ENCODE measurements at regions not wholly inside any gene's neighbourhood (a gene's known extent, or its start where the extent isn't known, plus 50 kb on each side); places are given as distances from the start of the nearest gene placed in this dataset.

GRCh38 chr9:134502809-134503211, 138.8 kb upstream of the COL5A1 start:
- DNase-seq, result peak; percentile 89 to 95 (median 89)
- peak; percentile 69 for ATAC-seq (ENCODE audit: insufficient read depth, low FRiP score)
- WGBS, 2 donors, result 60 to 68% methylated on average over 15 of the region's 15 CpGs
- peaks cover 7 to 20% (median 17%) of the 10 kb centered on the region in 3 donors for H3K27me3 ChIP-seq (ENCODE audit: control insufficient read depth in 3 of 3, insufficient read depth in 3 of 3, low read length in 2 of 3)
- H3K36me3 ChIP-seq (ENCODE audit: control insufficient read depth in 4 of 4, insufficient read depth in 4 of 4, low read length in 4 of 4), result no peaks in the 10 kb centered on the region
- no peak overlapping the region for H3K4me3 ChIP-seq
- peaks cover 0 to 27% (median 0%) of the 10 kb centered on the region in 5 donors for H3K4me1 ChIP-seq (ENCODE audit: control insufficient read depth in 5 of 5, insufficient read depth in 5 of 5, low read length in 5 of 5)
- H3K9me3 ChIP-seq (ENCODE audit: control insufficient read depth in 4 of 4, insufficient read depth in 3 of 4, low read length in 3 of 4), result no peaks in the 10 kb centered on the region
- H3K27ac ChIP-seq (ENCODE audit: low read depth in 1 of 2, low read length in 1 of 2), result peak overlapping the region in 1 of 2 donors; percentile 4
- TF ChIP-seq, protein P1, sequence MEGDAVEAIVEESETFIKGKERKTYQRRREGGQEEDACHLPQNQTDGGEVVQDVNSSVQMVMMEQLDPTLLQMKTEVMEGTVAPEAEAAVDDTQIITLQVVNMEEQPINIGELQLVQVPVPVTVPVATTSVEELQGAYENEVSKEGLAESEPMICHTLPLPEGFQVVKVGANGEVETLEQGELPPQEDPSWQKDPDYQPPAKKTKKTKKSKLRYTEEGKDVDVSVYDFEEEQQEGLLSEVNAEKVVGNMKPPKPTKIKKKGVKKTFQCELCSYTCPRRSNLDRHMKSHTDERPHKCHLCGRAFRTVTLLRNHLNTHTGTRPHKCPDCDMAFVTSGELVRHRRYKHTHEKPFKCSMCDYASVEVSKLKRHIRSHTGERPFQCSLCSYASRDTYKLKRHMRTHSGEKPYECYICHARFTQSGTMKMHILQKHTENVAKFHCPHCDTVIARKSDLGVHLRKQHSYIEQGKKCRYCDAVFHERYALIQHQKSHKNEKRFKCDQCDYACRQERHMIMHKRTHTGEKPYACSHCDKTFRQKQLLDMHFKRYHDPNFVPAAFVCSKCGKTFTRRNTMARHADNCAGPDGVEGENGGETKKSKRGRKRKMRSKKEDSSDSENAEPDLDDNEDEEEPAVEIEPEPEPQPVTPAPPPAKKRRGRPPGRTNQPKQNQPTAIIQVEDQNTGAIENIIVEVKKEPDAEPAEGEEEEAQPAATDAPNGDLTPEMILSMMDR (IDR thresholded peaks at IDR 0.05; ENCODE audit: control extremely low read depth, extremely low read depth), result no peak
- H3K9ac ChIP-seq (ENCODE audit: insufficient read depth in 1 of 2, low read length in 2 of 2), result peak overlapping the region in 1 of 2 donors; percentile 11

DNA sequence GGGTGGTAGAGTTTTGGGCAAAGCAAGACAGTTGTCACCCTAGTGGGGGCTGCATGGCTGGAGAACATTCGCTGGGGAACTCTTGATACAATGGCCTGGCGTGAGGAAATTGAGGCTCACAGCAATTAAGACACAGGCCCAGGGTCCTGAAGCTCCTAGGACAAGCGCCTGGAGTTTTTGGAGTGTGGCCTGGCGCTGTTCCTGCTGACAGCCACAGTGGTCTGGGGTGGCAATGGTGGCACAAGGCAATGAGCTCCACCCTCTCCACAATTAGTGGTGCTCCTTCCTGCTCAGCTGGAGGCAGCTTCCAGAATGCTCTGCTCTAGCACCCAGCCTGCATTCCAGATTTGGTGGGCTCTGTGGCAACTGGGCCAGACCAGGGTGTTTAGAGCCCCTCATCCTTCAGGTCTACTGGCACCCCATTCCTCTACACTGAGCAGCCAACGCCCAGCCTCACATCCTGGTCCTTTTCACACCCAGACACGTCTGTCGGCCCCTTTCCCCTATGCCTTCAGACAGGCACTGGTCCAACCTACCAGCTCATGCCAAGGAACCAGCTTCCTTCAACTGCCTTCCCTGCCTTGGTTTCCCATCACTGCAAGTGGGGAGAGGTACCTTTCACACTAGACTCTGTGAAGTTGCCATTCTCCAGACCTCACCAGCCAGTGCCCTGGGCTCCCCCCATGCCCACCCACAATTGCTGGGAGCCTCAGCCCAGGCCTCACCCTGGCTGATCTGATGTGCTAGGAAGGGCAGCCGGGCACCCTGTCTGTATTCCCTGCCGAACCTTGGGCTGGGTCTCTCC, 138.1 kb upstream of the COL5A1 start:
- ATAC-seq (ENCODE audit: insufficient read depth, low FRiP score) (no peak), DNase-seq (no peak)
- Histone ChIP-seq H3K9ac (ENCODE audit: insufficient read depth in 1 of 2, low read length in 2 of 2) (no peak overlapping the region), H3K9me3 (ENCODE audit: control insufficient read depth in 4 of 4, insufficient read depth in 3 of 4, low read length in 3 of 4) (no peaks in the 10 kb centered on the region), H3K36me3 (ENCODE audit: control insufficient read depth in 4 of 4, insufficient read depth in 4 of 4, low read length in 4 of 4) (no peaks in the 10 kb centered on the region), H3K27ac (ENCODE audit: low read depth in 1 of 2, low read length in 1 of 2) (peak overlapping the region in 1 of 2 donors; percentile 4), H3K4me1 (ENCODE audit: control insufficient read depth in 5 of 5, insufficient read depth in 5 of 5, low read length in 5 of 5) (peaks cover 0 to 27% (median 0%) of the 10 kb centered on the region in 5 donors), H3K27me3 (ENCODE audit: control insufficient read depth in 3 of 3, insufficient read depth in 3 of 3, low read length in 2 of 3) (peaks cover 7 to 20% (median 17%) of the 10 kb centered on the region in 3 donors), H3K4me3 (no peak overlapping the region)
- TF ChIP-seq, protein P1 (IDR thresholded peaks at IDR 0.05; ENCODE audit: control extremely low read depth, extremely low read depth), result no peak
- 85 to 88% methylated on average over 9 of the region's 9 CpGs for WGBS, 2 donors

DNA sequence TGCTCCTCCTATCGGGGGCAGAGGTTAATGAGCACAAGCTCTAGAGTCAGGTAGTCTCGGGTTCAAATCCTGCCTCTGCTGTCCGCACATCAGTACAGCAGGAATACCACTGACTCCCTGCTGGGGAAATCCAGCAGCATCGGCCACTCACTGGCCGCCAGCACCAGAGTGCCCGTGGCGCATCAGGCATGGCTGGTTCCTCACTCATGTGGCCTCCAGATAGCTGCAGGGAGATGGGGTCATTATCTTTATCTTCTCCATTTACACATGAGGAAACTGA, 137.6 kb upstream of the COL5A1 start:
- Histone ChIP-seq H3K4me3 (no peak overlapping the region), H3K27me3 (ENCODE audit: control insufficient read depth in 3 of 3, insufficient read depth in 3 of 3, low read length in 2 of 3) (peaks cover 7 to 22% (median 17%) of the 10 kb centered on the region in 3 donors), H3K4me1 (ENCODE audit: control insufficient read depth in 5 of 5, insufficient read depth in 5 of 5, low read length in 5 of 5) (peaks cover 0 to 28% (median 0%) of the 10 kb centered on the region in 5 donors), H3K27ac (ENCODE audit: low read depth in 1 of 2, low read length in 1 of 2) (no peak overlapping the region), H3K36me3 (ENCODE audit: control insufficient read depth in 4 of 4, insufficient read depth in 4 of 4, low read length in 4 of 4) (no peaks in the 10 kb centered on the region), H3K9ac (ENCODE audit: insufficient read depth in 1 of 2, low read length in 2 of 2) (no peak overlapping the region), H3K9me3 (ENCODE audit: control insufficient read depth in 4 of 4, insufficient read depth in 3 of 4, low read length in 3 of 4) (no peaks in the 10 kb centered on the region)
- WGBS, 2 donors, result 93% methylated on average over 7 of the region's 7 CpGs
- TF ChIP-seq, protein P1 (IDR thresholded peaks at IDR 0.05; ENCODE audit: control extremely low read depth, extremely low read depth), result no peak
- ATAC-seq (ENCODE audit: insufficient read depth, low FRiP score) (no peak), DNase-seq (no peak)
